ENCODE measurements at regions not wholly inside any gene's neighbourhood (a gene's known extent, or its start where the extent isn't known, plus 50 kb on each side); places are given as distances from the start of the nearest gene placed in this dataset.

- Histone ChIP-seq H3K4me2 (ENCODE audit: low read depth, low read length) (no peak overlapping the region), H2BK15ac (ENCODE audit: low read depth, low read length) (no peak overlapping the region), H2AK5ac (ENCODE audit: low read depth, low read length) (no peak overlapping the region), H2AK9ac (replicated peaks; ENCODE audit: low read depth, low read length, poor library complexity) (no peak overlapping the region), H3K9me1 (ENCODE audit: insufficient read depth, low read length) (no peaks in the 10 kb centered on the region), H3K9me3 (ENCODE audit: control insufficient read depth, insufficient read depth, low read length) (peaks cover 10% of the 10 kb centered on the region), H2BK120ac (ENCODE audit: low read depth, low read length) (no peak overlapping the region), H2AFZ (replicated peaks; ENCODE audit: low read length, poor library complexity) (no peak overlapping the region), H4K20me1 (ENCODE audit: insufficient read depth, low read length) (no peaks in the 10 kb centered on the region), H2BK5ac (ENCODE audit: low read depth, low read length, poor library complexity, severe bottlenecking) (no peak overlapping the region), H3K56ac (ENCODE audit: extremely low read depth, insufficient read depth, low read length) (no peak overlapping the region), H3K79me1 (ENCODE audit: low read depth in 1 of 2, low read length in 2 of 2) (no peaks in the 10 kb centered on the region), H2BK20ac (ENCODE audit: low read depth, low read length) (no peak overlapping the region), H4K91ac (ENCODE audit: insufficient read depth, low read depth, low read length) (no peak overlapping the region), H3K27me3 (ENCODE audit: control insufficient read depth, insufficient read depth, low read length) (no peaks in the 10 kb centered on the region), H4K8ac (ENCODE audit: low read depth in 2 of 2, low read length in 2 of 2) (no peak overlapping the region), H3K4ac (ENCODE audit: low read depth, low read length) (no peak overlapping the region), H3K36me3 (ENCODE audit: control insufficient read depth, insufficient read depth, low read length) (no peaks in the 10 kb centered on the region), H3K4me1 (ENCODE audit: control insufficient read depth, insufficient read depth, low read length) (no peaks in the 10 kb centered on the region), H3K27ac (ENCODE audit: insufficient read depth, low read length) (no peak overlapping the region), H4K5ac (ENCODE audit: low read depth, low read length) (no peak overlapping the region), H3K14ac (replicated peaks; ENCODE audit: low read depth, low read length) (no peak overlapping the region), H3K23ac (ENCODE audit: low read depth, low read length) (no peak overlapping the region), H3K4me3 (ENCODE audit: insufficient read depth, low read depth, low read length) (no peak overlapping the region), H3K9ac (ENCODE audit: low read depth, low read length) (no peak overlapping the region), H3K18ac (ENCODE audit: low read depth, low read length) (no peak overlapping the region)
- intact Hi-C loops (cut with micrococcal nuclease): no loop called here
- dilution Hi-C loops (cut with HindIII; ENCODE audit: low sequenced_read_pairs, unreplicated experiment): no loop called here
- TF ChIP-seq CHD1 (IDR thresholded peaks at IDR 0.05; ENCODE audit: low read depth, low read length) (no peak), SMC3 (IDR thresholded peaks at IDR 0.05; ENCODE audit: low read depth, low read length) (no peak), RFX5 (IDR thresholded peaks at IDR 0.05; ENCODE audit: low read depth, low read length) (no peak), NFE2L2 (IDR thresholded peaks at IDR 0.05; ENCODE audit: low read depth, low read length) (no peak), USF2 (IDR thresholded peaks at IDR 0.05; ENCODE audit: low read depth, low read length) (no peak), POLR2A (IDR thresholded peaks at IDR 0.05; ENCODE audit: low read depth, low read length) (no peak), CTCF (conservative IDR thresholded peaks at IDR 0.05; ENCODE audit: low read depth, low read length) (no peak), ELK1 (IDR thresholded peaks at IDR 0.05; ENCODE audit: borderline replicate concordance, low read depth, low read length) (no peak), RCOR1 (IDR thresholded peaks at IDR 0.05; ENCODE audit: insufficient replicate concordance, low read length) (no peak), MAZ (IDR thresholded peaks at IDR 0.05; ENCODE audit: borderline replicate concordance, low read depth, low read length) (no peak), CEBPB (IDR thresholded peaks at IDR 0.05; ENCODE audit: low read depth, low read length) (no peak), RAD21 (IDR thresholded peaks at IDR 0.05; ENCODE audit: low read length) (no peak)
- ChIA-PET POLR2A (ENCODE audit: unreplicated experiment) (no interaction called here), CTCF (no interaction called here)
- in situ Hi-C loops (cut with MboI; ENCODE audit: low sequenced_read_pairs): no loop called here
- ATAC-seq (ENCODE audit: low read depth) (no peak), DNase-seq (no peak)
- BruUV-seq (replicated peaks): no TSS peak
Measured at GRCh38 chr7:54465095-54465494, 77.1 kb upstream of the VSTM2A start.
